ENCODE measurements at regions not wholly inside any gene's neighbourhood (a gene's known extent, or its start where the extent isn't known, plus 50 kb on each side); places are given as distances from the start of the nearest gene placed in this dataset.

DNA sequence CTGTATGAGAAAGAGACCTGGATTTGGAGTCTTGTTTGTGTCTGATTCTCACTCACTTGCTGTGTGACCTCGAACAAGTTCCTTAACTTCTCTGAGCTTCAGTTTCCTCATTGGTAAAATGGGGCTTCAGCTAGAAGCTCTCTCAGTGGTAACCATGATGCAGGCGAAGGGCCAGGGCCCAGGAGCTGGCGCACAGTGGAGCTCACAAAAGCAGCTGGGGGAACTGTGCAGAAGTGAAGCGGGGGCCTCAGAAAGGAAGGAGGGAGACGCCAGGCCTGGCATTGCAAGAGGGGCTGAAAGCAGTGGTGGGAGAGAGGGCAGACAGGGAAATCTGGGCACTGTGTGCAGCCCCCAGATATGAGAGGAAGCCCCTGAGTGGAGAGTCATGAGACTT, 88.9 kb upstream of the RUNX3 start:
- Histone ChIP-seq H3K27me3 (replicated peaks) (no peaks in the 10 kb centered on the region), H3K36me3 (replicated peaks) (no peaks in the 10 kb centered on the region), H3K27ac (no peak overlapping the region), H3K4me3 (ENCODE audit: low read depth, low read length) (no peak overlapping the region)
- no peak for TF ChIP-seq CTCF (IDR thresholded peaks at IDR 0.05; ENCODE audit: low read depth, low read length, missing control alignments)
- in situ Hi-C loops (cut with HindIII; ENCODE audit: low pct_ligation_motif_present, low sequenced_read_pairs): no loop called here
- DNase-seq: no peak

GRCh38 chr1:25018110-25018735, 88.1 kb upstream of the RUNX3 start:
- DNase-seq: no peak
- in situ Hi-C loops (cut with HindIII; ENCODE audit: low pct_ligation_motif_present, low sequenced_read_pairs): no loop called here
- H3K4me3 ChIP-seq (ENCODE audit: low read depth, low read length): no peak overlapping the region
- no peaks in the 10 kb centered on the region for H3K27me3 ChIP-seq (replicated peaks)
- peak overlapping the region; percentile 10 for H3K27ac ChIP-seq
- H3K36me3 ChIP-seq (replicated peaks): no peaks in the 10 kb centered on the region
- no peak for TF ChIP-seq CTCF (IDR thresholded peaks at IDR 0.05; ENCODE audit: low read depth, low read length, missing control alignments)

DNA sequence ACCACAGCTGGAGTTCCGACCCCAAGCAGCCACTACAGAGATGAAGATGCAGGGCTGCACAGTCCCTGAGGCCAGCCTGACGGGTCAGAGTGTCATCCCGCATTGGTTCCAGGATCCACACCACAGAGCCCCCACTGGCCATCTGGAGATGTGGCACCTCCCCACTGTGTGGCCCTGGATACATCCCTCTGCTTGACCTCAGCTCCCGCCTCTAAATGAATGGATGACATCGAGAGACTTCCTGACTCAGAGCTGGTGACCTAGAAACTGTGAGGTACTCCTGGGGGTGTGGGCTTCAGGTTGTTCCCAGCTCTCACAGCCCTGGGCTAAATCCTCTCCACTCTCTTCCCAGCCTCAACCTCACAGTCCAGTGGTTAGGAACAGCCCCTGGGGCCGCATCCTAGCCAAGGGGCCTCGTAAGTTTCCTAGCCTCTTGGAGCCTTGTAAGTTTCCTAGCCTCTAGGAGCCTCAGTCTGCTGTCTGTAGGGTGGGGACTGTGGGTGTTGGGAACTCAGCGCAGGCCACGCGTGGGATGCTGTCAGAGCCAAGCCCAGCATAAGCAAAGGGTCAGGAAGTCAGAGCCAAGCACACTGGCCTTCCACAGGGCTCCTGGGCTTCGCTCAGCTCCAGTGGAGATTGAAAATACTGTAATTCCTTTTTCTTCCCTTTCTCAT, 87.5 kb upstream of the RUNX3 start:
- TF ChIP-seq CTCF (IDR thresholded peaks at IDR 0.05; ENCODE audit: low read depth, low read length, missing control alignments): peak; percentile 37
- no peak overlapping the region for H3K4me3 ChIP-seq (ENCODE audit: low read depth, low read length)
- H3K27me3 ChIP-seq (replicated peaks): no peaks in the 10 kb centered on the region
- peak overlapping the region; percentile 10 for H3K27ac ChIP-seq
- in situ Hi-C loops (cut with HindIII; ENCODE audit: low pct_ligation_motif_present, low sequenced_read_pairs): no loop called here
- H3K36me3 ChIP-seq (replicated peaks): no peaks in the 10 kb centered on the region
- DNase-seq: peak; percentile 74

- in situ Hi-C loops (cut with HindIII; ENCODE audit: low pct_ligation_motif_present, low sequenced_read_pairs): no loop called here
- TF ChIP-seq CTCF (IDR thresholded peaks at IDR 0.05; ENCODE audit: low read depth, low read length, missing control alignments): no peak
- H3K36me3 ChIP-seq (replicated peaks): no peaks in the 10 kb centered on the region
- H3K27me3 ChIP-seq (replicated peaks): no peaks in the 10 kb centered on the region
- H3K4me3 ChIP-seq (ENCODE audit: low read depth, low read length): no peak overlapping the region
- H3K27ac ChIP-seq: no peak overlapping the region
- no peak for DNase-seq
Observed at GRCh38 chr1:25012966-25013962, 83.2 kb upstream of the RUNX3 start.

- H3K27ac ChIP-seq: no peak overlapping the region
- H3K36me3 ChIP-seq (replicated peaks): no peaks in the 10 kb centered on the region
- DNase-seq: no peak
- in situ Hi-C loops (cut with HindIII; ENCODE audit: low pct_ligation_motif_present, low sequenced_read_pairs): no loop called here
- H3K4me3 ChIP-seq (ENCODE audit: low read depth, low read length): no peak overlapping the region
- peak; percentile 17 for TF ChIP-seq CTCF (IDR thresholded peaks at IDR 0.05; ENCODE audit: low read depth, low read length, missing control alignments)
- H3K27me3 ChIP-seq (replicated peaks): no peaks in the 10 kb centered on the region
Observed at GRCh38 chr1:25011943-25012638, 82.0 kb upstream of the RUNX3 start.
